H9 (cell line): ENCODE measurements at regions not wholly inside any gene's neighbourhood (a gene's known extent, or its start where the extent isn't known, plus 50 kb on each side); places are given as distances from the start of the nearest gene placed in this dataset.

Experiments used
- DNase-seq: peaks from one replicate; pipeline ENCODE4 v3.0.0-alpha.2; 2017
- H2AFZ ChIP-seq: one replicate; pipeline ENCODE4 v1.6.1; 2013; ENCODE audit warnings: mild to moderate bottlenecking, low read length, control low read depth, moderate library complexity
- H2AK5ac ChIP-seq: 2 replicates; pipeline ENCODE4 v1.6.1; 2013; ENCODE audit warnings: low read length, control low read depth, mixed read lengths; ENCODE audit not compliant: insufficient read length
- H2BK120ac ChIP-seq: one replicate; pipeline ENCODE4 v1.6.1; 2013; ENCODE audit warnings: low read depth, mild to moderate bottlenecking, low read length, control low read depth, inconsistent platforms; ENCODE audit not compliant: poor library complexity, severe bottlenecking
- H2BK12ac ChIP-seq: 2 replicates; pipeline ENCODE4 v1.6.1; 2013; ENCODE audit warnings: low read length, control low read depth, mixed read lengths, low read depth; ENCODE audit not compliant: insufficient read length
- H2BK15ac ChIP-seq: 2 replicates; pipeline ENCODE4 v1.6.1; 2013; ENCODE audit warnings: low read depth, low read length, control low read depth
- H2BK20ac ChIP-seq: one replicate; pipeline ENCODE4 v1.6.1; 2013; ENCODE audit warnings: low read depth, mild to moderate bottlenecking, low read length, control low read depth, inconsistent platforms; ENCODE audit not compliant: poor library complexity, severe bottlenecking
- H2BK5ac ChIP-seq: 2 replicates; pipeline ENCODE4 v1.6.1; 2013; ENCODE audit warnings: low read length, control low read depth, mixed read lengths; ENCODE audit not compliant: insufficient read length
- H3K14ac ChIP-seq: 2 replicates; pipeline ENCODE4 v1.6.1; 2013; ENCODE audit warnings: low read length, control low read depth; ENCODE audit not compliant: insufficient read depth
- H3K18ac ChIP-seq: 2 replicates; pipeline ENCODE4 v1.6.1; 2013; ENCODE audit warnings: low read depth, mild to moderate bottlenecking, mixed read lengths, low read length, control low read depth; ENCODE audit not compliant: insufficient read length
- H3K23ac ChIP-seq: 2 replicates; pipeline ENCODE4 v1.6.1; 2013; ENCODE audit warnings: low read length, control low read depth, mixed read lengths, low read depth; ENCODE audit not compliant: insufficient read length
- H3K23me2 ChIP-seq: 2 replicates; pipeline ENCODE4 v1.6.1; 2013; ENCODE audit warnings: low read depth, mild to moderate bottlenecking, mixed read lengths, low read length, control low read depth; ENCODE audit not compliant: insufficient read length, poor library complexity, severe bottlenecking
- H3K27ac ChIP-seq: 2 replicates; pipeline ENCODE4 v1.5.1; 2013; ENCODE audit warnings: low read length, control low read depth, mixed read lengths, low read depth; ENCODE audit not compliant: insufficient read length
- H3K27me3 ChIP-seq: 2 replicates; pipeline ENCODE4 v1.6.1; 2013; ENCODE audit warnings: low read length, control low read depth, inconsistent platforms; ENCODE audit not compliant: insufficient read depth
- H3K4ac ChIP-seq: 2 replicates; pipeline ENCODE4 v1.6.1; 2013; ENCODE audit warnings: low read depth, mild to moderate bottlenecking, control low read depth, inconsistent platforms, low read length, moderate library complexity
- H3K4me1 ChIP-seq: 2 replicates; pipeline ENCODE4 v1.6.1; 2013; ENCODE audit warnings: low read length, control low read depth, inconsistent platforms; ENCODE audit not compliant: insufficient read depth
- H3K4me2 ChIP-seq: 2 replicates; pipeline ENCODE4 v1.6.1; 2013; ENCODE audit warnings: low read length, control low read depth, mixed read lengths; ENCODE audit not compliant: insufficient read length, insufficient read depth
- H3K56ac ChIP-seq: 2 replicates; pipeline ENCODE4 v1.6.1; 2013; ENCODE audit warnings: low read depth, mild to moderate bottlenecking, mixed read lengths, low read length, control low read depth; ENCODE audit not compliant: insufficient read length
- H3K79me1 ChIP-seq: 2 replicates; pipeline ENCODE4 v1.6.1; 2013; ENCODE audit warnings: low read depth, mild to moderate bottlenecking, moderate library complexity, low read length, control low read depth, inconsistent platforms; ENCODE audit not compliant: insufficient read depth, poor library complexity, severe bottlenecking
- H3K79me2 ChIP-seq: 2 replicates; pipeline ENCODE4 v1.6.1; 2013; ENCODE audit warnings: low read length, control low read depth, inconsistent platforms; ENCODE audit not compliant: insufficient read depth
- H3K9ac ChIP-seq: 2 replicates; pipeline ENCODE4 v1.6.1; 2013; ENCODE audit warnings: low read length, control low read depth, mixed read lengths; ENCODE audit not compliant: insufficient read length; ENCODE audit errors: extremely low read depth
- H3K9me3 ChIP-seq: one replicate; pipeline ENCODE4 v1.6.1; 2013; ENCODE audit warnings: low read depth, low read length, inconsistent platforms; ENCODE audit not compliant: control insufficient read depth
- H3T11ph ChIP-seq: one replicate; pipeline ENCODE4 v1.6.1; 2013; ENCODE audit warnings: mild to moderate bottlenecking, low read length, control low read depth, inconsistent platforms
- H4K20me1 ChIP-seq: one replicate; pipeline ENCODE4 v1.6.1; 2013; ENCODE audit not compliant: control insufficient read depth, insufficient read length, insufficient read depth
- H4K5ac ChIP-seq: 2 replicates; pipeline ENCODE4 v1.6.1; 2013; ENCODE audit warnings: low read depth, mild to moderate bottlenecking, mixed read lengths, low read length, control low read depth; ENCODE audit not compliant: insufficient read length
- H4K8ac ChIP-seq: replicated peaks from 2 replicates; pipeline ENCODE4 v1.6.1; 2013; ENCODE audit warnings: low read length, control low read depth, mixed read lengths, low read depth; ENCODE audit not compliant: insufficient read length
- H4K91ac ChIP-seq: 2 replicates; pipeline ENCODE4 v1.6.1; 2013; ENCODE audit warnings: low read depth, mild to moderate bottlenecking, moderate library complexity, mixed read lengths, low read length, control low read depth; ENCODE audit not compliant: insufficient read length
- H3K27ac Mint-ChIP-seq, 3 experiments: 2 replicates in 2 of 3; 3 replicates in 1 of 3; pipeline ENCODE4 v1.8.0; 2020 to 2021; ENCODE audit warnings: mixed read lengths in 3 of 3, mild to moderate bottlenecking in 1 of 3, moderate library complexity in 1 of 3
- H3K27me3 Mint-ChIP-seq: 2 replicates; pipeline ENCODE4 v1.8.0; 2021; ENCODE audit warnings: low read depth, mild to moderate bottlenecking, moderate library complexity, mixed read lengths
- H3K36me3 Mint-ChIP-seq, 3 experiments: 2 replicates in 2 of 3; 3 replicates in 1 of 3; pipeline ENCODE4 v1.8.0; 2020 to 2021; ENCODE audit warnings: low read depth in 3 of 3, mixed read lengths in 3 of 3; ENCODE audit not compliant: insufficient read depth in 1 of 3
- H3K4me1 Mint-ChIP-seq, 2 experiments: 2 replicates each; pipeline ENCODE4 v1.8.0; 2020; ENCODE audit warnings: mixed read lengths in 2 of 2
- H3K4me3 Mint-ChIP-seq, 2 experiments: 2 replicates in 1 of 2; 3 replicates in 1 of 2; pipeline ENCODE4 v1.8.0; 2020 to 2021; ENCODE audit warnings: mild to moderate bottlenecking in 2 of 2, mixed read lengths in 2 of 2, moderate library complexity in 1 of 2
- H3K9me3 Mint-ChIP-seq, 2 experiments: 2 replicates in 1 of 2; 3 replicates in 1 of 2; pipeline ENCODE4 v1.8.0; 2020; ENCODE audit warnings: mild to moderate bottlenecking in 2 of 2, mixed read lengths in 2 of 2, moderate library complexity in 1 of 2
- CTCF ChIP-seq: fragments of 200-600 bp; sonication (generic); conservative IDR thresholded peaks from 3 replicates; pipeline ENCODE4 v1.8.0; 2021; ENCODE audit warnings: antibody characterized with exemption, mild to moderate bottlenecking
- WGBS: extraction: QIAGEN DNeasy Blood & Tissue Kit; methylation state at CpG from one replicate; pipeline ENCODE4 v1.1.7; 2013; ENCODE audit warnings: missing lambda C conversion rate, low lambda C conversion rate, mixed read lengths; ENCODE audit not compliant: insufficient read length; ENCODE audit errors: extremely low coverage; 5-methylcytosine and 5-hydroxymethylcytosine counted together

- Histone ChIP-seq H2BK15ac (no peak overlapping the region), H3K4me1 (no peaks in the 10 kb centered on the region), H3K18ac (no peak overlapping the region), H3K23me2 (no peaks in the 10 kb centered on the region), H2BK120ac (no peak overlapping the region), H4K20me1 (no peaks in the 10 kb centered on the region), H3K14ac (no peak overlapping the region), H3K4ac (no peak overlapping the region), H3K79me2 (no peaks in the 10 kb centered on the region), H2AFZ (no peak overlapping the region), H2AK5ac (no peak overlapping the region), H2BK5ac (no peak overlapping the region), H3K79me1 (no peaks in the 10 kb centered on the region), H4K8ac (no peak overlapping the region), H4K5ac (no peak overlapping the region), H3K23ac (no peak overlapping the region), H3K27ac (no peak overlapping the region), H3K4me2 (no peak overlapping the region), H3K9me3 (no peaks in the 10 kb centered on the region), H3K9ac (no peak overlapping the region), H3K27me3 (no peaks in the 10 kb centered on the region), H2BK12ac (no peak overlapping the region), H2BK20ac (no peak overlapping the region), H3K56ac (no peak overlapping the region), H4K91ac (no peak overlapping the region), H3T11ph (no peak overlapping the region)
- no peaks in the 10 kb centered on the region for H3K27me3 Mint-ChIP-seq
- no peak overlapping the region for H3K4me3 Mint-ChIP-seq
- H3K4me1 Mint-ChIP-seq = no peaks in the 10 kb centered on the region
- H3K9me3 Mint-ChIP-seq = peaks cover 4 to 5% of the 10 kb centered on the region in 2 experiments; a peak in 1 of 5 replicates
- no peaks in the 10 kb centered on the region; a peak in 1 of 7 replicates for H3K36me3 Mint-ChIP-seq
- no CpG with 5 or more reads among the region's 9 CpGs for WGBS
- no peak for DNase-seq
- TF ChIP-seq CTCF = no peak
- no peak overlapping the region for H3K27ac Mint-ChIP-seq
These were observed 782.7 kb upstream of the SOX11 start for GRCh38 chr2:4909346-4910009.
